ENCODE measurements at regions not wholly inside any gene's neighbourhood (a gene's known extent, or its start where the extent isn't known, plus 50 kb on each side); places are given as distances from the start of the nearest gene placed in this dataset.
A peak's percentile ranks its signal among the peaks of the same experiment; 100 is the strongest.
"Not testable (repeated sequence)": the region's sequence is repeated elsewhere in the genome, so short reads cannot be mapped to it uniquely, and the experiment has no call there.

- DNase-seq (ENCODE audit: low read depth in 4 of 4, low spot score in 1 of 4): no peak
Observed at GRCh38 chr18:70536370-70537062, 247.7 kb downstream of the SOCS6 start.

- no peak for DNase-seq (ENCODE audit: low read depth in 4 of 4, low spot score in 1 of 4)
Observed at GRCh38 chr18:70535041-70535440, 246.2 kb downstream of the SOCS6 start.

- not testable (repeated sequence) for DNase-seq (ENCODE audit: low read depth in 4 of 4, low spot score in 1 of 4)
Observed at GRCh38 chr18:70525322-70525721, 236.5 kb downstream of the SOCS6 start.

GRCh38 chr18:70523792-70524182, 234.9 kb downstream of the SOCS6 start:
- no peak for DNase-seq (ENCODE audit: low read depth in 4 of 4, low spot score in 1 of 4)

GRCh38 chr18:70523035-70523791, 234.4 kb downstream of the SOCS6 start:
- no peak for DNase-seq (ENCODE audit: low read depth in 4 of 4, low spot score in 1 of 4)

GRCh38 chr18:70522183-70522680, 233.4 kb downstream of the SOCS6 start:
- DNase-seq (ENCODE audit: low read depth in 4 of 4, low spot score in 1 of 4): no peak

GRCh38 chr18:70520867-70521266, 232.0 kb downstream of the SOCS6 start:
- DNase-seq (ENCODE audit: low read depth in 4 of 4, low spot score in 1 of 4): no peak

- no peak for DNase-seq (ENCODE audit: low read depth in 4 of 4, low spot score in 1 of 4)
Observed at GRCh38 chr18:70513502-70514171, 224.8 kb downstream of the SOCS6 start.

- DNase-seq (ENCODE audit: low read depth in 4 of 4, low spot score in 1 of 4): no peak
Observed at GRCh38 chr18:70507970-70508369, 219.1 kb downstream of the SOCS6 start.

GRCh38 chr18:70506511-70506910, 217.7 kb downstream of the SOCS6 start:
- no peak for DNase-seq (ENCODE audit: low read depth in 4 of 4, low spot score in 1 of 4)

GRCh38 chr18:70503060-70503459, 214.2 kb downstream of the SOCS6 start:
- DNase-seq (ENCODE audit: low read depth in 4 of 4, low spot score in 1 of 4): no peak

GRCh38 chr18:70501358-70501757, 212.5 kb downstream of the SOCS6 start:
- no peak for DNase-seq (ENCODE audit: low read depth in 4 of 4, low spot score in 1 of 4)

- no peak for DNase-seq (ENCODE audit: low read depth in 4 of 4, low spot score in 1 of 4)
Observed at GRCh38 chr18:70500748-70501147, 211.9 kb downstream of the SOCS6 start.

- DNase-seq (ENCODE audit: low read depth in 4 of 4, low spot score in 1 of 4): no peak
Observed at GRCh38 chr18:70499218-70499691, 210.4 kb downstream of the SOCS6 start.

GRCh38 chr18:70496353-70497294, 207.8 kb downstream of the SOCS6 start:
- no peak for DNase-seq (ENCODE audit: low read depth in 4 of 4, low spot score in 1 of 4)

GRCh38 chr18:70494524-70494923, 205.7 kb downstream of the SOCS6 start:
- DNase-seq (ENCODE audit: low read depth in 4 of 4, low spot score in 1 of 4): no peak

GRCh38 chr18:70493461-70493860, 204.6 kb downstream of the SOCS6 start:
- no peak for DNase-seq (ENCODE audit: low read depth in 4 of 4, low spot score in 1 of 4)

GRCh38 chr18:70491734-70492348, 203.0 kb downstream of the SOCS6 start:
- peak; percentile 16 to 23 (median 20) for DNase-seq (ENCODE audit: low read depth in 4 of 4, low spot score in 1 of 4)

- peak in 3 of 4 experiments; percentile 4 to 9 (median 7) for DNase-seq (ENCODE audit: low read depth in 4 of 4, low spot score in 1 of 4)
Observed at GRCh38 chr18:70489986-70490933, 201.4 kb downstream of the SOCS6 start.
